ENCODE measurements at regions not wholly inside any gene's neighbourhood (a gene's known extent, or its start where the extent isn't known, plus 50 kb on each side); places are given as distances from the start of the nearest gene placed in this dataset.
"Not testable (repeated sequence)": the region's sequence is repeated elsewhere in the genome, so short reads cannot be mapped to it uniquely, and the experiment has no call there.

- no peak for DNase-seq
These were observed 249.8 kb upstream of the VSTM2A start for GRCh38 chr7:54292171-54292925.

GRCh38 chr7:54299426-54299825 is 242.7 kb upstream of the VSTM2A start:
- DNase-seq: no peak

- DNase-seq: not testable (repeated sequence)
These were observed 226.2 kb upstream of the VSTM2A start for GRCh38 chr7:54315955-54316354.

- DNase-seq: no peak
These were observed 215.5 kb upstream of the VSTM2A start for GRCh38 chr7:54326592-54327167.

- no peak for DNase-seq
These were observed 211.9 kb upstream of the VSTM2A start for GRCh38 chr7:54330216-54330800.

- DNase-seq: no peak
These were observed 210.9 kb upstream of the VSTM2A start for GRCh38 chr7:54331311-54331710.

GRCh38 chr7:54332301-54332700 is 209.9 kb upstream of the VSTM2A start:
- DNase-seq: no peak

- DNase-seq: no peak
These were observed 208.2 kb upstream of the VSTM2A start for GRCh38 chr7:54333952-54334351.

GRCh38 chr7:54336800-54337199 is 205.4 kb upstream of the VSTM2A start:
- no peak for DNase-seq

GRCh38 chr7:54337466-54337865 is 204.7 kb upstream of the VSTM2A start:
- no peak for DNase-seq

- no peak for DNase-seq
These were observed 203.9 kb upstream of the VSTM2A start for GRCh38 chr7:54338319-54338718.

GRCh38 chr7:54339073-54339472 is 203.1 kb upstream of the VSTM2A start:
- DNase-seq: no peak

GRCh38 chr7:54342458-54342857 is 199.7 kb upstream of the VSTM2A start:
- no peak for DNase-seq

- DNase-seq: no peak
These were observed 198.7 kb upstream of the VSTM2A start for GRCh38 chr7:54343511-54343910.

GRCh38 chr7:54345746-54346145 is 196.4 kb upstream of the VSTM2A start:
- DNase-seq: no peak

GRCh38 chr7:54349229-54349628 is 192.9 kb upstream of the VSTM2A start:
- DNase-seq: no peak

- DNase-seq: no peak
These were observed 187.7 kb upstream of the VSTM2A start for GRCh38 chr7:54354436-54354835.

- no peak for DNase-seq
These were observed 186.3 kb upstream of the VSTM2A start for GRCh38 chr7:54355842-54356241.

- DNase-seq: no peak
These were observed 181.9 kb upstream of the VSTM2A start for GRCh38 chr7:54360075-54360840.

GRCh38 chr7:54390565-54390964 is 151.6 kb upstream of the VSTM2A start:
- DNase-seq: no peak

- DNase-seq: no peak
These were observed 149.2 kb upstream of the VSTM2A start for GRCh38 chr7:54392935-54393334.

- no peak for DNase-seq
These were observed 147.3 kb upstream of the VSTM2A start for GRCh38 chr7:54394834-54395233.

- no peak for DNase-seq
These were observed 144.2 kb upstream of the VSTM2A start for GRCh38 chr7:54397836-54398612.

Measured in NCI-H2171 (cell line).